A673 (cell line): ENCODE measurements at regions not wholly inside any gene's neighbourhood (a gene's known extent, or its start where the extent isn't known, plus 50 kb on each side); places are given as distances from the start of the nearest gene placed in this dataset.

Experiments used
- BruUV-seq: library from RNA; stranded (reverse); fragments of 400-500 nt; replicated peaks from 2 replicates; lab custom pipeline; 2021; lab: Mats Ljungman, UMichigan
- CTCF ChIA-PET: fragments of 300-600 bp; sonication (Branson Sonifier 250); formaldehyde crosslinking; loops from one replicate; lab custom pipeline; 2022; ENCODE audit warnings: antibody characterized with exemption; lab: Charles Lee
- POLR2A ChIA-PET: fragments of 300-600 bp; sonication (Branson Sonifier 250); formaldehyde crosslinking; loops from one replicate; lab custom pipeline; 2022; ENCODE audit warnings: antibody characterized with exemption; ENCODE audit not compliant: low non-redundant PET; lab: Charles Lee
- DNase-seq: peaks from one replicate; pipeline ENCODE4 v3.0.0-alpha.2; 2015; ENCODE audit warnings: low spot score
- H3K27ac ChIP-seq: fragments of 200-600 bp; sonication (generic); 2 replicates; pipeline ENCODE4 v1.5.1; 2016; ENCODE audit warnings: mixed run types, low read depth, mild to moderate bottlenecking, mixed read lengths, antibody characterized with exemption, low read length; ENCODE audit not compliant: poor library complexity, severe bottlenecking
- H3K27me3 ChIP-seq: fragments of 200-600 bp; sonication (generic); replicated peaks from 2 replicates; pipeline ENCODE4 v1.6.1; 2017; ENCODE audit warnings: mixed run types, low read depth, mild to moderate bottlenecking, mixed read lengths, antibody characterized with exemption, low read length; ENCODE audit not compliant: insufficient read depth, poor library complexity
- H3K36me3 ChIP-seq: fragments of 200-600 bp; sonication (generic); 2 replicates; pipeline ENCODE4 v1.6.1; 2016; ENCODE audit warnings: mixed run types, mild to moderate bottlenecking, mixed read lengths, antibody characterized with exemption, low read length; ENCODE audit not compliant: insufficient read depth, poor library complexity, severe bottlenecking
- H3K4me1 ChIP-seq: fragments of 200-600 bp; sonication (generic); 2 replicates; pipeline ENCODE4 v1.6.1; 2017; ENCODE audit warnings: mixed run types, mild to moderate bottlenecking, mixed read lengths, antibody characterized with exemption, low read length; ENCODE audit not compliant: insufficient read depth, poor library complexity, severe bottlenecking
- H3K4me3 ChIP-seq: fragments of 200-600 bp; sonication (generic); 2 replicates; pipeline ENCODE4 v1.5.1; 2016; ENCODE audit warnings: low read depth, mixed run types, mild to moderate bottlenecking, mixed read lengths, low read length; ENCODE audit not compliant: poor library complexity, severe bottlenecking
- H3K9me3 ChIP-seq: fragments of 200-600 bp; sonication (generic); 2 replicates; pipeline ENCODE4 v1.6.1; 2016; ENCODE audit warnings: mixed run types, low read depth, mild to moderate bottlenecking, mixed read lengths, antibody characterized with exemption, low read length; ENCODE audit not compliant: poor library complexity, severe bottlenecking
- CTCF ChIP-seq: fragments of 300-800, 200-600 bp; sonication (generic); conservative IDR thresholded peaks from 2 replicates; pipeline ENCODE4 v1.5.1; 2017; ENCODE audit warnings: low read depth, mild to moderate bottlenecking, antibody characterized with exemption, low read length, moderate library complexity, mixed read lengths
- EZH2 ChIP-seq: fragments of 200-600 bp; sonication (generic); IDR thresholded peaks from 2 replicates; pipeline ENCODE4 v1.6.1; 2017; ENCODE audit warnings: borderline replicate concordance, low read depth, mild to moderate bottlenecking, mixed read lengths, antibody characterized with exemption, low read length; ENCODE audit not compliant: poor library complexity, severe bottlenecking
- intact Hi-C: fragments of 100-400 bp; cut with micrococcal nuclease; formaldehyde crosslinking; loops from one replicate; pipeline ENCODE4 v1.10.0; 2022; ENCODE audit not compliant: unreplicated experiment

- Histone ChIP-seq H3K9me3 (no peaks in the 10 kb centered on the region), H3K27ac (no peak overlapping the region), H3K27me3 (no peaks in the 10 kb centered on the region), H3K4me3 (no peak overlapping the region), H3K36me3 (no peaks in the 10 kb centered on the region), H3K4me1 (no peaks in the 10 kb centered on the region)
- intact Hi-C loops: no loop called here
- DNase-seq: no peak
- CTCF ChIA-PET: no interaction called here
- POLR2A ChIA-PET: no interaction called here
- no peak for TF ChIP-seq CTCF
- no peak for TF ChIP-seq EZH2
- no TSS peak for BruUV-seq
Observed at GRCh38 chr2:196391149-196391479, 219.7 kb upstream of the STK17B start.

GRCh38 chr2:196399096-196399495 is 227.7 kb upstream of the STK17B start:
- ChIA-PET POLR2A (no interaction called here), CTCF (no interaction called here)
- H3K36me3 ChIP-seq: no peaks in the 10 kb centered on the region
- intact Hi-C loops: no loop called here
- H3K27me3 ChIP-seq: no peaks in the 10 kb centered on the region
- BruUV-seq: no TSS peak
- H3K4me3 ChIP-seq: no peak overlapping the region
- peak overlapping the region; percentile 98 for H3K27ac ChIP-seq
- peaks cover 39% of the 10 kb centered on the region for H3K4me1 ChIP-seq
- peak; percentile 13 for DNase-seq
- no peaks in the 10 kb centered on the region for H3K9me3 ChIP-seq
- no peak for TF ChIP-seq CTCF
- no peak for TF ChIP-seq EZH2

- intact Hi-C loops: no loop called here
- H3K4me1 ChIP-seq: peaks cover 39% of the 10 kb centered on the region
- no peaks in the 10 kb centered on the region for H3K27me3 ChIP-seq
- H3K4me3 ChIP-seq: no peak overlapping the region
- TF ChIP-seq CTCF: no peak
- no peak for TF ChIP-seq EZH2
- ChIA-PET POLR2A (interaction anchor here (0.7 kb wide), 1 partner anchor 314 kb away, joined by 11 read pairs; no protein-coding TSS in a partner anchor), CTCF (no interaction called here)
- TSS peak; percentile 100 for BruUV-seq
- H3K9me3 ChIP-seq: no peaks in the 10 kb centered on the region
- H3K27ac ChIP-seq: peak overlapping the region; percentile 98
- DNase-seq: peak; percentile 92
- H3K36me3 ChIP-seq: no peaks in the 10 kb centered on the region
Observed at GRCh38 chr2:196399722-196400691, 228.6 kb upstream of the STK17B start.
